Activated naive CD8-positive, alpha-beta T cell treated with anti-CD3 and anti-CD28 coated beads, Interleukin-2, amount 50 U/mL, for 16 hours (primary cell): ENCODE measurements at regions not wholly inside any gene's neighbourhood (a gene's known extent, or its start where the extent isn't known, plus 50 kb on each side); places are given as distances from the start of the nearest gene placed in this dataset.

Source experiments
- DNase-seq: peaks from one replicate; pipeline ENCODE4 v3.0.0-alpha.2; 2020; ENCODE audit warnings: low read depth, low spot score

DNA sequence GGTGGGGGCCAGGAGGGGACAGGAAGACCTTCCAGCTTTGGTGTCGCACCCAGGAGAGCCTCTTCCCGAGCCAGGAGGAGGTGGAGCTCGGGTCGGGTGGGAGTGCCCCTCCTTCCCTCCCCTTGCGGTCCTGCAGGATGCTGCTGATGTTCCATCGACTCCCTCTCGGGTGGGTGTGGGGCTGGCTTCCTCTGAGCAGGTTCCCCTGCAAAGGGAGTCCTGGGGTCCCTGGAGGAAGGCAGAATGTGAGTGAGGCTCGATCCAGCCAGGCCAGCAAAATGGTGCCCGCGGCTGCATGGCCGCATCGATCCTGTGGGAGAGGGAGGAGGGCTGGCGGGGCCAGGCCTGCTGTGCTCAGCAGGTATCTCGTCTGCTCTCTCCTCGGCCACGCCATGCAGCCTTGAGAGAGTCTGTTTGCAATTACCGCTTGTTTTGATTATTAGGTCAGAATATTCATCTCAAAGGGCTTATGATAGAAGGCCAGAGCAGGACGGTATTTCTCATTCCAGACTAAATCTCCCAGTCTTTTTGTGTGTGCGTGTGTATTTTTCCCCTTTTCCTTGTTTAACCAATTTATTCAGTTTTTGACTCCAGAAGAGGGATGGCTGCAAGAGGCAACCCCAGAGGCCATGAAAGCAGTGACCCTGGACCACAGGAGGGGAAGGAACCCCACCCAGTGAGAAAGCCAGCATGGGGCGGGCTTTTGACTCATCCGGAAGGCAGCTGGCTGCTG is 137.3 kb upstream of the ZMIZ1 start:
- no peak for DNase-seq

GRCh38 chr10:78932054-78932386 is 136.7 kb upstream of the ZMIZ1 start:
- no peak for DNase-seq

DNA sequence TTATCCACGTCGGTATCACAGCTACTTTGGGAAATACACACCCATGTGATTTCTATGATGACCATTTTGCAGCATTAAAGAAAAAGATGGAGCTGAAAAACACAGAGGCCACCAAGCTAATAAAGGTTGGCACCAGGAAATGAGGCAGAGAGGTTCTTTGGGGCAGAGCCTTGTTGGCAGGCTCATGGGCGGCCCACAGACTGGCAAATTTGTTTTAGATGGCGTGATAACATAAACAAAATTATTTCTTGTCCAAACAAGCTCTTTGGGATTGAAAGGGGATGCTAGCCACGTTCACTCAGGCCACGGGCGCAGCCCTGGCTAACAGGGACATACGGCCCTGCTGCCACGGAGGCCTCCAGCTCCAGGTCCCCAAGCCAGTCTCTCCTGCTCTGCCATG is 135.9 kb upstream of the ZMIZ1 start:
- no peak for DNase-seq

DNA sequence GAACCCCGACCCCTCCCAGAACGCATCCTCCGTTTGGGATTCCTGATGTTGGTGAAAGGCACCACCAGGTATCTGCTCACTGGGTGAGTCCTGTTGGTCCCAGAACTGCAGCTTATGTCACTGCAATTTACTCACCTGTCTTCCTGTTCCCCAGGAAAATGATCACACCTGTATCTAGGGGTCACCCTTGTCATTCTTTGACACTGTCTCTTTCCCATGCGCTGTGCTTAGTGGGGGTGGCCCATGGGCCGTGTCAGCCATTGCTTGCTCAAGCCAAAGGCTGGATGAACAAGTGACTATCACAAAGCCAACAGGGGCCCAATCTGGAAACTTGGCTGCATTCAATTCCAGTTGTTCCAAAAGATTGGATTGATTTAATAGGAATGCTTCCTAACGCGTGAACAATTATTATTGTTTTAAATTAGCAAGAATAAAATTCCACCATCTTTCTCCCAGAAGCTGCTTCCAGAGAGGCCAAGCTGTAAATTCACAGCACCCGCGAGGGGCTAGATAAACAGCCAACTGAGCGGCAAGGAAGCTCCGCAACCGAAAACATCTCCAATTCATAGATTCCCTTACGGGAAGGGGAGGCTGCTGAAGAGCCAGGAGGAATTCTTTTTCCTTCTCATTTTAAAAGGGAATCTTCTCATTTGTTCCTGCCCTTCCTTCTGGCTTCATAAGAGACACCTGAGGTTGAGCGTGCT is 134.8 kb upstream of the ZMIZ1 start:
- DNase-seq = no peak

GRCh38 chr10:78934532-78934898 is 134.3 kb upstream of the ZMIZ1 start:
- no peak for DNase-seq

DNA sequence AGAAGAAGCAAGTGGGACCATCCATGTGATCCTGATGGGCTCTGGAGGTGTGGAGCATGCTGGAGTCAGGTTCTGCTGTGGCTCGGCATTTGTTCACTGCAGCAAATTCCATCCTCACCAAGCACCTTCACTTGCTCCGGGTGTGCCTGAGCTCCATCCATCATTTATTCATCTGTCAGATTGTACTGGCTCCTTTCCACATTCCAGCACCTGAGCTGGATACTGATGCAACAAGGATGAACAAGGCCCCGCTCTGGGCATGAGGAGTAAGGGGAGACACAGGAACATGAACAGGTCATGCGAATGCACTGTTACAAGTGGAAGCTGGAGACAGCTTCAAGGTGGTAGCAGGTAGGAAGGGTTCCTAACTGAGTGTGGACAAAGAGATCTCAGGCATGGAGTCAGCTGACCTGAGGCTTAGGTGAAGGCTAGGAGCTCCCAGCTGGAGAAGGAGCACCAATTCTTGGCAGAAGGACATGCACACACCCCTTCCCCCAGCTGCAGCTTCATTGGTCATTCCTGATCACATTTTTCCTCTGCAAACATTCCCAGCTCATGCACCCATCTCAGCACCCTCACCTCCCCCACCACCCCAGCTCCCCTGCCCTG is 133.7 kb upstream of the ZMIZ1 start:
- no peak for DNase-seq

GRCh38 chr10:78935697-78936407 is 132.9 kb upstream of the ZMIZ1 start:
- no peak for DNase-seq

GRCh38 chr10:78936412-78937342 is 132.1 kb upstream of the ZMIZ1 start:
- no peak for DNase-seq

GRCh38 chr10:78937393-78937792 is 131.4 kb upstream of the ZMIZ1 start:
- DNase-seq = no peak

GRCh38 chr10:78937800-78938694 is 130.7 kb upstream of the ZMIZ1 start:
- no peak for DNase-seq

DNA sequence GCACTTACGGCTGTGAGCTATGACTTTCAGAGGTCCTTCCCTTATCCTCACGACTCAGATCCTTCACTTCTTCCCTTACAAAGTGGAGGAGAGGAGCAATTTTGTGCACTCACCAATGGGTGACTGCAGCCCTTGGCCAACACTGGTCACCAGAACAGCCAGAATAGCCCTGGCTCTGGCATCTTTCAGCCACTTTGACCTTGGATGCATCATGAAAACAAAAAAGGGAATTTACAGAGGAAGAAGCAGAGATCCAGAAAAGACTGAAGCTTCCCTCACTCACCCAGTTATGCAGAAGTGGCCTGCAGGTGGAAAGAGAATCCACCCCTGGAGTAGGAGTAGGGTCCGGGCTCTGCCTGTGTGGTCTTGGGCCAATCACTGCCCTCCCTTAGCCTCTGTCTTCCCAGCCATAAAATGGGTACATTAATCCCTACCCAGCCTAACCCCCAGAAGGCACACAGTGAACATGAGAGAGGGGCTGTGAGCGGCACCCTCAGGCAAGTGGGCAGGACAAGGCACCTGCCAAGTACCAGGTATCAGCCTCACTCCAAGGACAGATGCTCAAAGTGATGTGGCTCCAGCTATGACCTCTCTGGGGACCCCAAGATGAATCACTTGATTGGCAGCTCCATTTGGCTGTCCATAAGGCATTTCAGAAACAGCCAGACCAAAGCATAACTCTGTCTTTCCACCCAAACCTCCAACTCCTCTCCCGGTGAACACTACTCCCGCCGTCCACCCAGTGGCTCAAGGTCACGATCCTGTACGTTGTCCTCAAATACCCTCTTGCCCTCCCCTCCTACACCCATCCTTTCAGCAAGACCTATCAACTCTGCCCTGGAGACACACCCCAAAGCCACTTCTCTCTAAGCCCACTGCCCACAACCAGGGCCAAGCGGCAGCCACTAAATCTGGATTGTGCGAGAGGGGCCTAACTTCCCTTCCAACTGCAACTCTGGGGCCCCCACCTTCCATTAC is 129.8 kb upstream of the ZMIZ1 start:
- DNase-seq = no peak

DNA sequence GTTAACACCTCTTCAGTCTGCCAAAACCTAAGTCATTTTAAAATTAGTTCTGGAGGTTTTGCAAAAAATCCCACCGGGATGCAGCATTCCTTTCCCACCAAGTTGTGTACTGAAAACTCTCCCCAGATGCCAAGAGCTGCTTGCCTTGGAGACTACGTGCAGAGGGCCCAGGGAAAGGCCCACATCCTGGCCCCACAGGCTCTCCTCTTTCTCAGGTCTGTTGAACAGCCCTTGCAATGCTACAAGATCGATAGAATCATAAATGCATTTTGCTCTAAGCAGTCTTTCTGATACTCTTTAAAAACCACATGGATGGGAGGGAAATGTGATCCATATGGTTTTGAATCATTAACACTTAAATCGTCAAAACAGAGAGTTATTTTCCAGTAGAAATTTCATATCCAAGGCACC is 126.7 kb upstream of the ZMIZ1 start:
- DNase-seq = no peak

DNA sequence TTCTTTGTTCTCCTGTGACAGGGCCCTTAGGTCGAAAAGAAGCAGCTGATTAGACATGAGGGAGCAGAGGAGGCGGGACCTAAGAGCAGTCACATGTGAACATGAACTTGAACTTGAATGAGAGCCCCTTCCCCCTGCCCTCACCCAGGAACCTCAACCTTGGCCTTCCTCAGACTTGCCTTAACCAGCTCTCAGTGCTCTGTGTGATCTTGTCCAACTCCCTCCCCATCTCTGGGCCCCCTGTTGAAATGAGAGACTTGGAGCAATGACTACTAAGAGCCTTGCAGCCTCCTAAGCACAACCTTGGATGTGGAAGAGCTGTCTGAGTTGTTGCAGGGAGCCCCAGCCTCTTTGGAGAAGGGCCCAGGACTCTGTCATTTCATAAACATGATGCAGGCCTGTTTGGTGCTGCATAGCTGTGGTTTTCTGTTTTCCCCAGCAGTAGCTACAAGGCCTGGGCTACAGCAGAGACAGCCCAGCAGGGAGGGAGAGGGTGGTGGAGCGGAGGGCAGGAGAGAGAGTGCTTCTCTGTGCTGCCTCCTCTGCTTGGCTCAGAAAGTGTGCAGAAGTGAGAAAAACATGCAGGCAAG is 123.9 kb upstream of the ZMIZ1 start:
- no peak for DNase-seq

- DNase-seq = no peak
Observed at GRCh38 chr10:78945838-78946237, 122.9 kb upstream of the ZMIZ1 start.

- DNase-seq = no peak
Observed at GRCh38 chr10:78947226-78947625, 121.5 kb upstream of the ZMIZ1 start.

DNA sequence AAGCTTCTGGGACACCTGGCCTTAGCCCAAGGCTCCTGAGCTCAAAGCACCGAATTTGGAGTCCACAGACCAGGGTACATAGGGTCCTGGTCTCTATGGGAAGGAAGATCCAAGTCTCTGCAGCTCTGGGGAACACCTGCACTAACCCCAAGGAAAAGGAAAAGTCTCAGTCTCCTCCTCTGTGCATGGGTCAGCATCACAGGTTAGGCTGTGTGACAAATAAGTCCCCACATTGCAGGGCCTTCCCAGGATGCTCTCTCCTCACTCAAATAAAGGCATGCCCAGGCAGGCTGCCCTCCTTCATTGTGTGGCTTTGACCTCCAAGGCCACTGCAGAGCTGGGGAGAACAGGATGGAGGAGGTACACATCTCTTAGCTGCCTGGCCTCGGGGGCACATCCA is 121.0 kb upstream of the ZMIZ1 start:
- no peak for DNase-seq

GRCh38 chr10:78948621-78949030 is 120.1 kb upstream of the ZMIZ1 start:
- DNase-seq = no peak

GRCh38 chr10:78950656-78951587 is 117.8 kb upstream of the ZMIZ1 start:
- no peak for DNase-seq
